DND-41 (cell line): ENCODE measurements at regions not wholly inside any gene's neighbourhood (a gene's known extent, or its start where the extent isn't known, plus 50 kb on each side); places are given as distances from the start of the nearest gene placed in this dataset.
"Not testable (repeated sequence)": the region's sequence is repeated elsewhere in the genome, so short reads cannot be mapped to it uniquely, and the experiment has no call there.

Experiments
- ATAC-seq: fragments of 200-7000 bp; cut with Tn5 transposase; 3 replicates; pipeline ENCODE4 v1.9.1; 2021; ENCODE audit warnings: low read depth; ENCODE audit not compliant: insufficient read depth
- DNase-seq: peaks from one replicate; pipeline ENCODE4 v3.0.0-alpha.2; 2020
- H2AFZ ChIP-seq: 2 replicates; pipeline ENCODE4 v1.6.0; 2012; ENCODE audit warnings: low read depth, low read length
- H3K27ac ChIP-seq: 2 replicates; pipeline ENCODE4 v1.5.1; 2012; ENCODE audit warnings: low read length, inconsistent platforms
- H3K27me3 ChIP-seq: fragments of 200-600 bp; sonication (generic); 2 replicates; pipeline ENCODE4 v1.6.0; 2012; ENCODE audit warnings: low read length, mild to moderate bottlenecking, inconsistent platforms; ENCODE audit not compliant: insufficient read depth, poor library complexity
- H3K36me3 ChIP-seq: 2 replicates; pipeline ENCODE4 v1.5.1; 2012; ENCODE audit warnings: low read length, inconsistent platforms; ENCODE audit not compliant: insufficient read depth
- H3K4me1 ChIP-seq: 2 replicates; pipeline ENCODE4 v1.5.1; 2012; ENCODE audit warnings: mild to moderate bottlenecking, low read length; ENCODE audit not compliant: insufficient read depth
- H3K4me2 ChIP-seq: 2 replicates; pipeline ENCODE4 v1.6.0; 2012; ENCODE audit warnings: mild to moderate bottlenecking, moderate library complexity, low read length, inconsistent platforms; ENCODE audit not compliant: insufficient read depth
- H3K4me3 ChIP-seq, 2 experiments: fragments of 200-600 bp in 1 of 2; shearing (Covaris generic) in 1 of 2; 2 replicates each; pipeline ENCODE4 v1.5.1; 2012 to 2016; ENCODE audit warnings: inconsistent platforms in 2 of 2, low read length in 2 of 2, mild to moderate bottlenecking in 2 of 2, low read depth in 1 of 2, moderate library complexity in 1 of 2
- H3K79me2 ChIP-seq: 2 replicates; pipeline ENCODE4 v1.6.0; 2012; ENCODE audit warnings: low read length, inconsistent platforms; ENCODE audit not compliant: insufficient read depth
- H3K9ac ChIP-seq: 2 replicates; pipeline ENCODE4 v1.6.0; 2012; ENCODE audit warnings: low read depth, mild to moderate bottlenecking, inconsistent platforms, low read length, moderate library complexity
- H3K9me3 ChIP-seq: 2 replicates; pipeline ENCODE4 v1.5.1; 2012; ENCODE audit warnings: low read length, moderate library complexity, mild to moderate bottlenecking, inconsistent platforms; ENCODE audit not compliant: insufficient read depth, severe bottlenecking
- H4K20me1 ChIP-seq: 2 replicates; pipeline ENCODE4 v1.6.0; 2012; ENCODE audit warnings: low read length; ENCODE audit not compliant: insufficient read depth
- EZH2 ChIP-seq: IDR thresholded peaks from 3 replicates; pipeline ENCODE4 v1.6.1; 2012; ENCODE audit warnings: borderline replicate concordance, low read depth, mild to moderate bottlenecking, moderate library complexity, low read length, inconsistent platforms; ENCODE audit not compliant: severe bottlenecking
- TF ChIP-seq, protein P1 (sequence below): IDR thresholded peaks from 2 replicates; pipeline ENCODE4 v1.5.1; 2012; ENCODE audit warnings: borderline replicate concordance, low read length, moderate library complexity, mild to moderate bottlenecking; ENCODE audit not compliant: poor library complexity, severe bottlenecking; ENCODE audit errors: extremely low read depth

DNA sequence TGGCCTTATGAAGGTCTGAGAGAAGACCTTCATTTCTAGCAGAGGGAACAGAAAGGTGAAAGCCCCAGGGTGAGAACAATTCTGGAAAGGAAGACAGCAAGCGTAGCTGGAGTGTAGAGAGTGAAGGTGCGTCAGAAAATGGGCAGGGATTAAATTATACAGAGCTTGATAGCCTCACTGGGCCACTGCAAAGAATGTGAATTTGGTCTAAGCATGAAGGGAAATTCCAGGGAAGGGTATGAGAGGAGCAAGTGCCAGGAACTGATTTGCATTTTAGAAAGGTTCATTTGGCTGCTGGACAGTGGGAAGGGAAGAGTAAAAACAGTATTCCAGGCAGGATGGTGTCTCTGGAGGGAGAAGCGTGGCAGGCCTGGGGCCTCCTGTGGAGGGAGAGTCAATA, 274.1 kb upstream of the ASIC2 start:
- Histone ChIP-seq H3K27me3 (no peaks in the 10 kb centered on the region), H3K4me3 (no peak overlapping the region), H3K9ac (no peak overlapping the region), H2AFZ (no peak overlapping the region), H3K79me2 (no peaks in the 10 kb centered on the region), H3K27ac (no peak overlapping the region), H3K9me3 (no peaks in the 10 kb centered on the region), H3K4me1 (no peaks in the 10 kb centered on the region), H3K4me2 (no peak overlapping the region), H4K20me1 (no peaks in the 10 kb centered on the region), H3K36me3 (no peaks in the 10 kb centered on the region)
- ATAC-seq = no peak
- TF ChIP-seq, protein P1, sequence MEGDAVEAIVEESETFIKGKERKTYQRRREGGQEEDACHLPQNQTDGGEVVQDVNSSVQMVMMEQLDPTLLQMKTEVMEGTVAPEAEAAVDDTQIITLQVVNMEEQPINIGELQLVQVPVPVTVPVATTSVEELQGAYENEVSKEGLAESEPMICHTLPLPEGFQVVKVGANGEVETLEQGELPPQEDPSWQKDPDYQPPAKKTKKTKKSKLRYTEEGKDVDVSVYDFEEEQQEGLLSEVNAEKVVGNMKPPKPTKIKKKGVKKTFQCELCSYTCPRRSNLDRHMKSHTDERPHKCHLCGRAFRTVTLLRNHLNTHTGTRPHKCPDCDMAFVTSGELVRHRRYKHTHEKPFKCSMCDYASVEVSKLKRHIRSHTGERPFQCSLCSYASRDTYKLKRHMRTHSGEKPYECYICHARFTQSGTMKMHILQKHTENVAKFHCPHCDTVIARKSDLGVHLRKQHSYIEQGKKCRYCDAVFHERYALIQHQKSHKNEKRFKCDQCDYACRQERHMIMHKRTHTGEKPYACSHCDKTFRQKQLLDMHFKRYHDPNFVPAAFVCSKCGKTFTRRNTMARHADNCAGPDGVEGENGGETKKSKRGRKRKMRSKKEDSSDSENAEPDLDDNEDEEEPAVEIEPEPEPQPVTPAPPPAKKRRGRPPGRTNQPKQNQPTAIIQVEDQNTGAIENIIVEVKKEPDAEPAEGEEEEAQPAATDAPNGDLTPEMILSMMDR = no peak
- no peak for DNase-seq

DNA sequence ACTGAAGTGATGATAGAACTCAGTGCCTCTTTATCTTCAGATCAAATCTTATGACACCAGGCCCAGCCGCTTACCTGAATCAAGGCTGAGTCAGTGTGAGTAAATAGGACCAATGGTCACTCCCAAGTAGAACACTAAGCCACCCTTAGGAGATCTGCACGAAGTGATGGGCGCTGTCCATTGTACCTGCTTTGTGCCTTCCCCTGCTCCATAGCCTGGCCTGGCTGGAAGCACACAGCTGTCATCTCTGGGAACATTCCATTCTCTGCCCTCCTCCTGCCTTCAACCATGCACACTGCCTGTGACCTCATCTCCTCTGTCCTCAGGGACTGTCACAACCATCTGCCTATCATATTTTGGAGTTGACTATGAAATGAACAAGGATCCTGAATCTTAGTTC, 279.5 kb upstream of the ASIC2 start:
- H3K27ac ChIP-seq = no peak overlapping the region
- no peaks in the 10 kb centered on the region for H4K20me1 ChIP-seq
- H3K4me3 ChIP-seq = no peak overlapping the region
- no peaks in the 10 kb centered on the region for H3K9me3 ChIP-seq
- no peak for TF ChIP-seq EZH2
- TF ChIP-seq, protein P1 = no peak
- H3K4me2 ChIP-seq = no peak overlapping the region
- H3K79me2 ChIP-seq = no peaks in the 10 kb centered on the region
- no peaks in the 10 kb centered on the region for H3K4me1 ChIP-seq
- ATAC-seq (no peak), DNase-seq (no peak)
- H3K36me3 ChIP-seq = no peaks in the 10 kb centered on the region
- H3K27me3 ChIP-seq = no peaks in the 10 kb centered on the region
- no peak overlapping the region for H3K9ac ChIP-seq
- H2AFZ ChIP-seq = no peak overlapping the region

DNA sequence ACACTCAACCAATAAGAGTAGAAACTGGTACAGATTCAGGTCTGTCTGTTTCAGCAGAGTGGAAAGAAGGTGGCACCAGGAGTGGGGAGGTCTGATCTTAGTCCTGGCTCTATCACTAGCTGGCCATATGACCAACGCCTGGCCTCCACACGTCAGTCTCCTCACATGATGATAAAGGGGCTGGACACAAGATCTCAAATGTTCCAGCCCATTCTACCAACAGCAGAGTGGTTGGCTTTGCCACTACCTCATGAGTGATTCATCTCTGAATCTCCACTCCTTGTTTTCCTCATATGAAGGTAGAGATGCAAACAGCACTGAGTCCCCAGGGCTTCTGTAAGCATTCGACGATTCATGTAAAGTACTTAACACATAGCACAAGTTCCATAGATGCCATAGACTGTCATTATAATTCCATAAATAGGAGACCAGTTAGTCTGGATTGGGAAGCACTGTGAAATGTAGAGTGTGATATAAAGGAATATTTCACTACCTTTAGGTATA, 281.9 kb upstream of the ASIC2 start:
- no peaks in the 10 kb centered on the region for H3K79me2 ChIP-seq
- H3K9me3 ChIP-seq = no peaks in the 10 kb centered on the region
- no peak overlapping the region for H2AFZ ChIP-seq
- H4K20me1 ChIP-seq = no peaks in the 10 kb centered on the region
- no peaks in the 10 kb centered on the region for H3K4me1 ChIP-seq
- no peak overlapping the region for H3K27ac ChIP-seq
- H3K4me3 ChIP-seq = no peak overlapping the region
- no peak overlapping the region for H3K4me2 ChIP-seq
- H3K9ac ChIP-seq = no peak overlapping the region
- H3K27me3 ChIP-seq = no peaks in the 10 kb centered on the region
- ATAC-seq (no peak), DNase-seq (no peak)
- no peaks in the 10 kb centered on the region for H3K36me3 ChIP-seq
- TF ChIP-seq EZH2 = no peak
- TF ChIP-seq, protein P1 = no peak

DNA sequence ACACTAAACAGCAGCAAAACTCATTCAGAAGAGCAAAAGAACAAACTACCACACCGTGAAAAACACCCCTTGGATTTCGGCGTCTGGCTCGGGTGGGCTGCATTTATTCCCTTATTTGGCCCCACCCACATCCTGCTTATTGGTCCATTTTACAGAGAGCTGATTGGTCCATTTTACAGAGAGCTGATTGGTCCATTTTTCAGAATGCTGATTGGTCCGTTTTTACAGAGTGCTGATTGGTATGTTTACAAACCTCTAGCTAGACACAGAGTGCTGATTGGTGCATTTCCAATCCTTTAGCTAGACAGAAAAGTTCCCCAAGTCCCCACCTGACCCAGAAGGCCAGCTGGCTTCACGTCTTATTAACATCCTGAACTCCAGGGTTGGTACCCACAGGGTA, 286.6 kb upstream of the ASIC2 start:
- H3K79me2 ChIP-seq, H3K27ac ChIP-seq, H3K9me3 ChIP-seq, H3K4me2 ChIP-seq, H3K4me1 ChIP-seq, H4K20me1 ChIP-seq, H3K27me3 ChIP-seq, H3K9ac ChIP-seq, H3K4me3 ChIP-seq, H2AFZ ChIP-seq, ATAC-seq, H3K36me3 ChIP-seq, DNase-seq: not testable (repeated sequence)
